GM18951 (cell line): ENCODE measurements at regions not wholly inside any gene's neighbourhood (a gene's known extent, or its start where the extent isn't known, plus 50 kb on each side); places are given as distances from the start of the nearest gene placed in this dataset.

ENCODE experiments used
- POLR2A ChIP-seq: IDR thresholded peaks from 4 replicates; pipeline ENCODE4 v1.6.1; 2011; ENCODE audit warnings: mild to moderate bottlenecking; ENCODE audit not compliant: insufficient read length, insufficient read depth; ENCODE audit errors: extremely low read depth
- in situ Hi-C: fragments of 300-500 bp; cut with MboI; formaldehyde crosslinking; loops from one replicate; pipeline ENCODE4 v1.12.0; 2022; ENCODE audit warnings: low sequenced_read_pairs, mixed read lengths, inconsistent platforms; ENCODE audit not compliant: unreplicated experiment

DNA sequence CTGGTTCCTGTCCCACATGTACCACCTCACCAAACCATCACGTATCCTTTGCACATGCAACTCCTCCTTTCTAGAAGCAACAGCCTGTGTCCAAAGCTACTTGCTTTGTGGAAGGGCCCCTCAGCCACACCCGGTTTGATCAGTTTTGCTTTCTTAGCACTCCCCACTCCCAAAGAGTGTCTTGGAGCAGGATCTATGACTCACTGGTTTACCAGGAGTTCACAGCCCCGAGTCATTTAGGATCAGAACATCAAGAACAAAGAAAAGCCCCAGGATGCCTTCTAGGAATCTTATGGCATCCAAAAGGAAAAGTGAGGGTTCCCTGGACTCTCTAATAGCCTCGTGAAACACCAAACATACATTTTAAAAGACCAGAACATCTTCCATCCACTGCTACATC lies 50.7 kb upstream of the IGF1R start:
- in situ Hi-C loops, result no loop called here
- TF ChIP-seq POLR2A, result no peak
